PC-3 (cell line): ENCODE measurements at regions not wholly inside any gene's neighbourhood (a gene's known extent, or its start where the extent isn't known, plus 50 kb on each side); places are given as distances from the start of the nearest gene placed in this dataset.

ENCODE experiments used
- ATAC-seq: fragments of 200-7000 bp; cut with Tn5 transposase; 2 replicates; pipeline ENCODE4 v1.9.1; 2020; ENCODE audit warnings: mild to moderate bottlenecking, moderate library complexity
- BruUV-seq: library from RNA; stranded (reverse); fragments of 400-500 nt; replicated peaks from 2 replicates; lab custom pipeline; 2021; lab: Mats Ljungman, UMichigan
- CTCF ChIA-PET: fragments of 300-600 bp; sonication (Branson Sonifier 250); formaldehyde crosslinking; loops from one replicate; lab custom pipeline; 2022; ENCODE audit warnings: antibody characterized with exemption; lab: Charles Lee
- POLR2A ChIA-PET: fragments of 300-600 bp; sonication (Branson Sonifier 250); formaldehyde crosslinking; loops from one replicate; lab custom pipeline; 2022; ENCODE audit warnings: antibody characterized with exemption; ENCODE audit not compliant: unreplicated experiment; lab: Charles Lee
- DNase-seq: peaks from one replicate; pipeline ENCODE4 v3.0.0-alpha.2; 2015
- H2AFZ ChIP-seq: fragments of 300-600 bp; sonication (generic); 2 replicates; pipeline ENCODE4 v1.6.0; 2016; ENCODE audit warnings: antibody characterized with exemption, low read length
- H3F3A ChIP-seq: fragments of 300-600 bp; sonication (generic); one replicate; pipeline ENCODE4 v1.6.0; 2017; ENCODE audit warnings: antibody characterized with exemption, low read length, control low read depth, mild to moderate bottlenecking; ENCODE audit not compliant: unreplicated experiment
- H3K27ac ChIP-seq: fragments of 300-600 bp; sonication (generic); 2 replicates; pipeline ENCODE4 v1.5.1; 2016; ENCODE audit warnings: mild to moderate bottlenecking, low read length
- H3K27me3 ChIP-seq: fragments of 300-600 bp; sonication (generic); 2 replicates; pipeline ENCODE4 v1.6.1; 2016; ENCODE audit warnings: low read length, mixed read lengths
- H3K36me3 ChIP-seq: fragments of 300-600 bp; sonication (generic); 2 replicates; pipeline ENCODE4 v1.6.1; 2016; ENCODE audit warnings: low read depth, mixed run types, low read length, mixed read lengths
- H3K4me1 ChIP-seq: fragments of 300-600 bp; sonication (generic); 2 replicates; pipeline ENCODE4 v1.5.1; 2016; ENCODE audit warnings: low read length; ENCODE audit not compliant: insufficient read depth
- H3K4me2 ChIP-seq: fragments of 300-600 bp; sonication (generic); 2 replicates; pipeline ENCODE4 v1.6.0; 2016; ENCODE audit warnings: low read length
- H3K4me3 ChIP-seq: fragments of 300-600 bp; sonication (generic); 2 replicates; pipeline ENCODE4 v1.5.1; 2016; ENCODE audit warnings: mild to moderate bottlenecking, low read length, mixed read lengths
- H3K79me2 ChIP-seq: fragments of 300-600 bp; sonication (generic); 2 replicates; pipeline ENCODE4 v1.6.1; 2017; ENCODE audit warnings: low read length, mixed read lengths
- H3K9ac ChIP-seq: fragments of 300-600 bp; sonication (generic); 2 replicates; pipeline ENCODE4 v1.6.0; 2016; ENCODE audit warnings: mild to moderate bottlenecking, low read length
- H3K9me2 ChIP-seq: fragments of 300-600 bp; sonication (generic); replicated peaks from 2 replicates; pipeline ENCODE4 v1.6.1; 2016; ENCODE audit warnings: mixed run types, low read length, mixed read lengths
- H3K9me3 ChIP-seq: fragments of 300-600 bp; sonication (generic); 2 replicates; pipeline ENCODE4 v1.6.1; 2016; ENCODE audit warnings: low read length, mixed read lengths
- H4K20me1 ChIP-seq: fragments of 300-600 bp; sonication (generic); 2 replicates; pipeline ENCODE4 v1.6.1; 2016; ENCODE audit warnings: low read length, mixed read lengths
- EZH2 ChIP-seq: fragments of 300-600 bp; sonication (generic); IDR thresholded peaks from one replicate; pipeline ENCODE4 v1.6.1; 2017; ENCODE audit warnings: antibody characterized with exemption, mild to moderate bottlenecking, low read length; ENCODE audit not compliant: unreplicated experiment
- EZH2phosphoT487 ChIP-seq: fragments of 300-600 bp; sonication (generic); IDR thresholded peaks from 2 replicates; pipeline ENCODE4 v1.6.1; 2018; ENCODE audit warnings: mild to moderate bottlenecking, antibody characterized with exemption, low read length, borderline replicate concordance
- intact Hi-C: fragments of 100-400 bp; cut with micrococcal nuclease; formaldehyde crosslinking; loops from 2 replicates; pipeline ENCODE4 v1.9.0; 2023
- TF ChIP-seq, protein P1 (sequence below): fragments of 300-600 bp; sonication (generic); conservative IDR thresholded peaks from 2 replicates; pipeline ENCODE4 v1.5.1; 2017; ENCODE audit warnings: antibody characterized with exemption, low read depth, mild to moderate bottlenecking, low read length

- BruUV-seq, result no TSS peak
- no peaks in the 10 kb centered on the region for H3K36me3 ChIP-seq
- H3K27ac ChIP-seq, result no peak overlapping the region
- H3K4me2 ChIP-seq, result no peak overlapping the region
- no peak overlapping the region for H2AFZ ChIP-seq
- H3K9me3 ChIP-seq, result no peaks in the 10 kb centered on the region
- no peak for ATAC-seq
- no peaks in the 10 kb centered on the region for H3K4me1 ChIP-seq
- CTCF ChIA-PET, result no interaction called here
- H3K79me2 ChIP-seq, result no peaks in the 10 kb centered on the region
- DNase-seq, result no peak
- no peaks in the 10 kb centered on the region for H3K27me3 ChIP-seq
- H3K9ac ChIP-seq, result no peak overlapping the region
- intact Hi-C loops, result no loop called here
- no peak overlapping the region for H3K4me3 ChIP-seq
- H4K20me1 ChIP-seq, result no peaks in the 10 kb centered on the region
- no peaks in the 10 kb centered on the region for H3K9me2 ChIP-seq
- TF ChIP-seq EZH2phosphoT487, result no peak
- TF ChIP-seq EZH2, result no peak
- TF ChIP-seq, protein P1, sequence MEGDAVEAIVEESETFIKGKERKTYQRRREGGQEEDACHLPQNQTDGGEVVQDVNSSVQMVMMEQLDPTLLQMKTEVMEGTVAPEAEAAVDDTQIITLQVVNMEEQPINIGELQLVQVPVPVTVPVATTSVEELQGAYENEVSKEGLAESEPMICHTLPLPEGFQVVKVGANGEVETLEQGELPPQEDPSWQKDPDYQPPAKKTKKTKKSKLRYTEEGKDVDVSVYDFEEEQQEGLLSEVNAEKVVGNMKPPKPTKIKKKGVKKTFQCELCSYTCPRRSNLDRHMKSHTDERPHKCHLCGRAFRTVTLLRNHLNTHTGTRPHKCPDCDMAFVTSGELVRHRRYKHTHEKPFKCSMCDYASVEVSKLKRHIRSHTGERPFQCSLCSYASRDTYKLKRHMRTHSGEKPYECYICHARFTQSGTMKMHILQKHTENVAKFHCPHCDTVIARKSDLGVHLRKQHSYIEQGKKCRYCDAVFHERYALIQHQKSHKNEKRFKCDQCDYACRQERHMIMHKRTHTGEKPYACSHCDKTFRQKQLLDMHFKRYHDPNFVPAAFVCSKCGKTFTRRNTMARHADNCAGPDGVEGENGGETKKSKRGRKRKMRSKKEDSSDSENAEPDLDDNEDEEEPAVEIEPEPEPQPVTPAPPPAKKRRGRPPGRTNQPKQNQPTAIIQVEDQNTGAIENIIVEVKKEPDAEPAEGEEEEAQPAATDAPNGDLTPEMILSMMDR, result no peak
- H3F3A ChIP-seq, result no peaks in the 10 kb centered on the region
- POLR2A ChIA-PET, result no interaction called here
Observed at GRCh38 chr7:52571026-52571425, 464.4 kb upstream of the POM121L12 start.

DNA sequence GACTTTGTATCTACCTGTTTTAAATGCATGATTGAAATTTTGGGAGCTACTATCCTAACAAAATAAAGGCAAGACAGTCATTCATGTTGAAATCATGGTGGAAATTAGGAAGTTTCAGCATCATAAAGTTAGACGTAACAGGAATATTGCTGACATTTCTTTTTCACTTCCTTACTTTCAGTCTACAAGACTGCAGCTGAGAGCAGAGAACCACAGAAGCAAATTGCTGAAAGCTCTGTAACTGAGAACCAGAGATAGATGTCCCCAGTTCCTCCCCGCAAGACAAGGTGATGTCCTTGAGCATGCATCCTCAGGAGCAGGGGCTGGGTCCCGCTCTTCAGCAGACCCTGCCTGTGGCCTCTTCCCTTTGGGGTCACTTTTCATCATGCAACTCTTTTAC is 466.3 kb upstream of the POM121L12 start:
- intact Hi-C loops, result no loop called here
- Histone ChIP-seq H3K27ac (no peak overlapping the region), H3K4me3 (no peak overlapping the region), H3K9me2 (no peaks in the 10 kb centered on the region), H3K9me3 (no peaks in the 10 kb centered on the region), H3K4me2 (no peak overlapping the region), H3K27me3 (no peaks in the 10 kb centered on the region), H3K4me1 (no peaks in the 10 kb centered on the region), H3K79me2 (no peaks in the 10 kb centered on the region), H3K9ac (no peak overlapping the region), H3F3A (no peaks in the 10 kb centered on the region), H4K20me1 (no peaks in the 10 kb centered on the region), H3K36me3 (no peaks in the 10 kb centered on the region), H2AFZ (no peak overlapping the region)
- DNase-seq (no peak), ATAC-seq (no peak)
- ChIA-PET POLR2A (no interaction called here), CTCF (no interaction called here)
- BruUV-seq, result no TSS peak
- TF ChIP-seq, protein P1, result no peak
- TF ChIP-seq EZH2phosphoT487 (no peak), EZH2 (no peak)

DNA sequence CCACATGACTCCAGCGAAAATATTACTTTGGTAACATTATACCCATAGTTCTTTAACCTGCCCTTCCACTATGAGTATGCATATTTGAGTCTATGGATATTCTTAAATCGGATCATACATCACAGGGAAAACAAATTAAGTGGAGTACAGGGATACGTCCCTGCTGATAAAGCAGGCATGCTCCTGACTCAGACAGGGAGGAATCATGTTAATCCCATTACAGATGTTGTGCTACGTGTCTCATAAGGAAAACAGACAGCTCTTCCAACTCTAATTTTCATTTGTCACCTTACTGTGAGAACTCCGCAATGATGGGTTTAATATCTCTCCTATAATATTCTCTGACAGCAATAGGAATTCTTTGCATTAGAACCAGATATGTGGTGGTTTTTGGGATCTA is 469.5 kb upstream of the POM121L12 start:
- ATAC-seq (no peak), DNase-seq (no peak)
- Histone ChIP-seq H3K4me3 (no peak overlapping the region), H3K9me2 (no peaks in the 10 kb centered on the region), H3K4me2 (no peak overlapping the region), H3K79me2 (no peaks in the 10 kb centered on the region), H2AFZ (no peak overlapping the region), H4K20me1 (no peaks in the 10 kb centered on the region), H3K9ac (no peak overlapping the region), H3K27ac (no peak overlapping the region), H3K36me3 (no peaks in the 10 kb centered on the region), H3K27me3 (no peaks in the 10 kb centered on the region), H3K9me3 (no peaks in the 10 kb centered on the region), H3K4me1 (no peaks in the 10 kb centered on the region), H3F3A (no peaks in the 10 kb centered on the region)
- ChIA-PET POLR2A (no interaction called here), CTCF (no interaction called here)
- TF ChIP-seq, protein P1, result no peak
- TF ChIP-seq EZH2phosphoT487, result no peak
- no TSS peak for BruUV-seq
- intact Hi-C loops, result no loop called here
